HG02852 (cell line): ENCODE measurements at regions not wholly inside any gene's neighbourhood (a gene's known extent, or its start where the extent isn't known, plus 50 kb on each side); places are given as distances from the start of the nearest gene placed in this dataset.
"Not testable (repeated sequence)": the region's sequence is repeated elsewhere in the genome, so short reads cannot be mapped to it uniquely, and the experiment has no call there.

ENCODE experiments used
- ATAC-seq: cut with Tn5 transposase; IDR thresholded peaks from one replicate; pipeline ENCODE4 v1.9.1; 2021; ENCODE audit warnings: mild to moderate bottlenecking, moderate library complexity; ENCODE audit not compliant: unreplicated experiment

GRCh38 chr3:191644291-191644690 lies 183.3 kb downstream of the PYDC2 start:
- ATAC-seq, result no peak

DNA sequence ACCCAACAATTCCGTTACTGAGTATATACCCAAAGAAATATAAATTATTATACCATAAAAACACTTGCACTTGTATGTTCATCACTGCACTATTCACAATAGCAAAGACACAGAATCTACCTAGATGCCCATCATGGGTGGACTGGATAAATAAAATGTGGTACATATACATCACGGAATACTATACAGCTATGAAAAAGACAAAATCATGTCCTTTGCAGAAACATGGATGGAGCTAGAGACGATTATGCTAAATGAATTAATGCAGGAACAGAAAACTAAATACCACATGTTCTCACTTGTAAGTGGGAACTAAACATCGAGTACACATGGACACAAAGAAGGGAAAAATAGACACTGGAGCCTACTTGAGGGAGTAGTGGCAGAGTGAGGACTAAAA lies 185.3 kb downstream of the PYDC2 start:
- ATAC-seq, result no peak

- no peak for ATAC-seq
These were observed 187.8 kb downstream of the PYDC2 start for GRCh38 chr3:191648787-191649186.

- ATAC-seq, result no peak
These were observed 188.7 kb downstream of the PYDC2 start for GRCh38 chr3:191649626-191650025.

DNA sequence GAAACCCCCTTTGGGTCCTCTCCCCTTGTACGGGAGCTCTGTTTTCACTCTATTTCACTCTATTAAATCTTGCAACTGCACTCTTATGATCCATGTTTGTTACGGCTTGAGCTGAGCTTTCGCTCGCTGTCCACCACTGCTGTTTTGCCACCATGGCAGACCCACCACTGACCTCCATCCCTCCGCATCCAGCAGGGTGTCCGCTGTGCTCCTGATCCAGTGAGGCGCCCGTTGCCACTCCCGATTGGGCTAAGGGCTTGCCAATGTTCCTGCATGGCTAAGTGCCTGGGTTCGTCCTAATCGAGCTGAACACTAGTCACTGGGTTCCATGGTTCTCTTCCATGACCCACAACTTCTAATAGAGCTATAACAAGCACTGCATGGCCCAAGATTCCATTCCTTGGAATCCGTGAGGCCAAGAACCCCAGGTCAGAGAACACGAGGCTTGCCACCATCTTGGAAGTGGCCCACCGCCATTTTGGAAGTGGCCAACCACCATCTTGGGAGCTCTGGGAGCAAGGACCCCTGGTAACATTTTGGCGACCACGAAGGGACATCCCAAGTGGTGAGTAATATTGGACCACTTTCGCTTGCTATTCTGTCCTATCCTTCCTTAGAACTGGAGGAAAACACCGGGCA lies 197.9 kb downstream of the PYDC2 start:
- not testable (repeated sequence) for ATAC-seq

DNA sequence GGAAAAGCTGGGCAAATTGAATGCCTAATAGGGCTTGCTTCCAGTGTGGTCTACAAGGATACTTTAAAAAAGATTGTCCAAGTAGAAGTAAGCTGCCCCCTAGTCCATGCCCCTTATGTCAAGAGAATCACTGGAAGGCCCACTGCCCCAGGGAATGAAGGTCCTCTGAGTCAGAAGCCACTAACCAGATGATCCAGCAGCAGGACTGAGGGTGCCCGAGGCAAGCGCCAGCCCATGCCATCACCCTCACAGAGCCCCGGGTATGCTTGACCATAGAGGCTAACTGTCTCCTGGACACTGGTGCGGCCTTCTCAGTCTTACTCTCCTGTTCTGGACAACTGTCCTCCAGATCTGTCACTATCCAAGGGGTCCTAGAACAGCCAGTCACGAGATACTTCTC lies 201.2 kb downstream of the PYDC2 start:
- ATAC-seq, result not testable (repeated sequence)

DNA sequence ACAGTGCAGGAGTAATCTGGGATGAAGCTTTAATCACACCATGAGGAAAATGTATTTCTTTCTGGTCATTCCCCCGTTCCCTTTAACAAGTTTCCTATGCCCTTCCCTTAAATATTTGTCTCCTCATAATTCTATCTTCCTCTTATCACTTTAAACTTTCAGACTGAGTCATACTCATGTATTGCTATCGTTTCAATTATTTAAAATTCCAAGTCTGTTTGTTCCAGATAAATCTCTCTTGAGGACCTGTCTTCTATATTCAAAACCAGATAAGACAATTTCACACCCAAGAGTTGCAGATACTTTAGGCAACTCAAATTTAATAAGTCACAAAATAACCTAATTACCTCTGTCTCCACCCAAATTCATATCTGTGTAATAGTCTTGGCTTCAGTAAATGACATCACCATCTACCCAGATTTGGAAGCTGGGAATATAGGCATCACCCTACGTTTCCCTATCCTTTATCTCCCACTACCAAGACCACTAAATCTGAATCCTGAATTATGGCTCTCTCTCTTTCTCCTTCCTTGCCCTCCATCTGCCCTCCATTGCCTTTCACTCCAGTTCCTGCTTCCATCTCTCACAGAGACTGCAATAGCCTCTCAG lies 220.1 kb downstream of the PYDC2 start:
- no peak for ATAC-seq

DNA sequence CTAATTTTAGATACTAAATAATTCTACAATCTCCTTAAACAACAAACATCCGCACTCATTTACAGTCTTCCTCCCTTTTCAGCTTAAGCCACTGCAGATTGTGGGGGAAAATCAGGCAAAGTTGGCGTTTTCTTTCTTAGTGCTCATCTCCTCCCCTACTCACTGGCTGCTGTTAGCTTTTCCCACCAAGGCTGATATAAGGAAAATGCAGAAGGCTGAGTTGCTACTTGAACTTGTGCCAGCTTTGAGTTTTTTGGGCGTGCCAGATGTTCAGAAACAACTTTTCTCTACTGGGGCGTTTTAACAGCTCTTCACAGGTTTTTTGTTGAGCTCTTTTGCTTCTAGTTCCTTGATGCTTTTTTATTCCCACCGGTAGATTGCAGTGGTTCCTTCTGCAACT lies 222.0 kb downstream of the PYDC2 start:
- ATAC-seq, result no peak

- ATAC-seq, result no peak
These were observed 225.7 kb downstream of the PYDC2 start for GRCh38 chr3:191686626-191687025.

DNA sequence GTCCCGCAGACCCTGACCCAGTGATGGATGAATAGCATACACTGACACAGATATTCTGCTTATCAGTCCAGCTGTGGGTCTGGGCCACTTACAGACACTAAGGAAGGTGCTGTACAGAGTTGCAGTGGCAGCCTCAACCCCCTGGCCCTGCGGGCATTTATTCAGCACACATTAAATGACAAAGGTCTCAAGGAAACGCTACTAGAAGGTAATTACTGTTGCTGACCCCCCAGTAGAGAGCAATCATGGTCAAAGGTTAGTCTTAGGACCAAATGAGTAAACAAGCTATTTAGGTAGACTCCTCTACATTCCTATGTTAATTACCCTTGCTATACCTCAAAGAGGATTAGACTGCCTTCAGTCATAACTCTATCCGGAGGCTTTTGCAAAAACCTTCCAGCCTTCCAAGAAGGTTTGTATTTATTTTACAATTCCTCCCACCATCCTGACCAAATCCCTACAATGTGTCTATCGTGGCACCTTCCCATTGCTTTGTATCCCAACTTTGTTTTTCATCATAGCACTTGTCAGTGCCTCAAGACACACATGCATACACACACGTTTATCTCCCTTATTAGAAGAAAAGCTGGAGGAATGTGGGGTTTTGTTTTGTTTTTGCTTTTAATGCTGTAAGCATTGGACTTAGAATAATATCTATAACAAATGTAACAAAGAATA lies 227.9 kb downstream of the PYDC2 start:
- no peak for ATAC-seq

- not testable (repeated sequence) for ATAC-seq
These were observed 230.2 kb downstream of the PYDC2 start for GRCh38 chr3:191691184-191691583.

- no peak for ATAC-seq
These were observed 234.3 kb downstream of the PYDC2 start for GRCh38 chr3:191695131-191695814.

GRCh38 chr3:191695815-191696153 lies 234.8 kb downstream of the PYDC2 start:
- ATAC-seq, result no peak

DNA sequence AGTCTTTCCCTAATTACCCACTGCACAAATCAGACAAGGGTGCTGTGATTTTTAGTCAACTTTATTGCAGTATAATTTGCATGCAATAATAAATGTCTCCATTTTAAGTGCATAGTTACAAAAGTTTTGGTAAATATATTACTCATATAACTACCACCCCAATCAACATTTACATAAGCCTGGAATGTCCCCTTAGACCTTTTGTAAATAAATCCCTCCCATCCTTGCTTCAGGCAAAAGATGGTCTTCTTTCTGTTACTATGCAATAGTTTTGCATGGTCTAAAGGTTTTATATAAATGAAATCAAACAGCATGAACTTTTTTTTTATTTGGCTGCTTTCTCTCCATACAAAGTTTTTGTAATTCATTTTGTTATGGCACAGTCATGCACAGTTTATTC lies 235.4 kb downstream of the PYDC2 start:
- no peak for ATAC-seq

DNA sequence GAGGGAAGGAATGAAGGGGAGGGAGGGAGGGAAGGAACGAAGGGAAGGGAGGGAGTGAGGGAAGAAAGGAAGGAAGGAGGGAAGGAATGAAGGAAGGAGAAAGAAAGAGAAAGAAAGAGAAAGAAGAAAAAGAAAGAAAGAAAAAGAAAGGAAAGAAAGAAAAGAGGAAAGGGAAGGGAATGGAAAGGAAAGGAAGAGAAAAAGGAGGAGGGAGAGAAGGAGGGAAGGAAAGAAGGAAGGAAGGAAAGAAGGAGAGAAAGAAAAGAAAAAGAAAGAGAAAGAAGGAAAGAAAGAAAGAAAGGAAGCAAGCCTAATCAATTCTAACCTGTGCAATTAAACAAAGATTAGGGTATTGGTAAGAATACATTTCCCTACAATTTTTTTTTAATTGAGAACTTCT lies 238.6 kb downstream of the PYDC2 start:
- no peak for ATAC-seq

DNA sequence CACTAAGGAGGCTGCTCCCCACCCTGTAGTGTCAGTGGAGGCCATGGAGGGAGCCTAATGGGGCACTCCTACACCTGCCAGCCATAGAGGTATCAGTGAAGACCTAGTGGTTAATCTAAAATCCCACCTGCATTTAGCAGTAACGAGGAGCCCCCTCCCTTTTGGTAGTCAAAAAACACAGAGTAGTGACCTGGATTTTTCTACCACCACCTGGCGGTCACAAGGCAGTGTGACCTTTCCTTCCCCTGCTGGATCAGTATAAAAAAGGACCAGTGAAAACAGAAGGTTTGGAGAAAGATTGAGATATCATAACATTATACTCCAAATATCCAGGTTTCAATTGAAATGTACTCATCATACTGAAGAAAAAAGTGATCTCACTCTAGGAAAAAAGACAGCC lies 241.2 kb downstream of the PYDC2 start:
- ATAC-seq, result no peak

DNA sequence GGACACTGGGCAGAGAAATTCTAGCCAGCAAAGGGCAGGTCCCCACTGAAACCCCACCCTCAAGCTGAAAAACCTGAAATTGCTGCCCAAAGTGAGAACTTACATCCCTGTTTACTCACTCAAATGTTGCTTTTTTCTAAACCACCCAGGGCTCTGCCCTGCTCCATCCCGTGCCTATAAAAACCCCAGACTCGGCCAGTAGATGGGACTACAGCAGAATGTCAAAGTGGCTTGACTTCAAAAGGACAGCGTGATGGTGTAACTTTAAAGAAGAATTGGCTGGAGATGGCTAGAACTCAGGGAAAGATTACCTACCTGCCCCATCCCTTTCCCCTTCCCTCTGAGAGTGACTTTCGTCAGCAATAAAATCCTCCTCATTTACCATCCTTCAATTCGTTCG lies 246.9 kb downstream of the PYDC2 start:
- ATAC-seq, result no peak

- ATAC-seq, result no peak
These were observed 254.6 kb downstream of the PYDC2 start for GRCh38 chr3:191715585-191715984.

GRCh38 chr3:191721390-191721861 lies 260.5 kb downstream of the PYDC2 start:
- no peak for ATAC-seq

GRCh38 chr3:191721990-191722389 lies 261.0 kb downstream of the PYDC2 start:
- no peak for ATAC-seq

DNA sequence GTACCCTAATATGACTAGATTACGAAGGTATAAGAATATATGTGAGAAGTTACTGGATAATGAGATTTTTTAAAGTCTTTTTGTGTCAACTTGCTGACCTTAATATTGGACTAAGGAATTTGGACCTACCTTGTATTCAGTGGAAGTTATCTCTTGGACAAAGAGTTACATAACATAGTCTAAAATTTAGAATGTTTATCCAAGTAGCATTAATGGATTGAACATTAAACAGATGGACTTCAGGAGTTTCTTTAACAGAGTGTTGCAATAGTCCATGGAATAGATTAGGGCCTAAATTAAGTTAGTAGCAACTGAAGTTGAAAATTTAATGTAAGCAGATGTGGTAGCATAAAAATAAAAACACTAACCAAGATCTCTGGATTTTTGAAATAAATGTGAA lies 266.4 kb downstream of the PYDC2 start:
- no peak for ATAC-seq

GRCh38 chr3:191728186-191728585 lies 267.2 kb downstream of the PYDC2 start:
- ATAC-seq, result no peak
